Uterus (tissue), 3 donors: ENCODE measurements at regions not wholly inside any gene's neighbourhood (a gene's known extent, or its start where the extent isn't known, plus 50 kb on each side); places are given as distances from the start of the nearest gene placed in this dataset.

Experiments used
- DNase-seq, 2 donors: peaks; one replicate each; pipeline ENCODE4 v3.0.0-alpha.2; 2019 to 2020
- H3K27ac ChIP-seq, 2 donors: fragments of 200-600 bp; sonication (generic); 1 replicate in 1 of 2; 2 replicates in 1 of 2; pipeline ENCODE4 v1.5.1; 2016 to 2018
- H3K27me3 ChIP-seq, 2 donors: fragments of 200-600 bp; sonication (generic); one replicate each; pipeline ENCODE4 v1.5.1; 2018 to 2019; ENCODE audit warnings: control low read depth in 1 of 2
- H3K36me3 ChIP-seq, 2 donors: fragments of 200-600 bp; sonication (generic); one replicate each; pipeline ENCODE4 v1.5.1; 2019; ENCODE audit warnings: control low read depth in 1 of 2
- H3K4me1 ChIP-seq, 2 donors: fragments of 200-600 bp; sonication (generic); one replicate each; pipeline ENCODE4 v1.5.1; 2018 to 2019; ENCODE audit warnings: control low read depth in 1 of 2
- H3K4me3 ChIP-seq, 2 donors: fragments of 200-600 bp; sonication (generic); 1 replicate in 1 of 2; 2 replicates in 1 of 2; pipeline ENCODE4 v1.5.1; 2018 to 2019; ENCODE audit warnings: mild to moderate bottlenecking in 1 of 2
- H3K9me3 ChIP-seq, 2 donors: fragments of 200-600 bp; sonication (generic); one replicate each; pipeline ENCODE4 v1.5.1; 2019; ENCODE audit warnings: control low read depth in 1 of 2
- CTCF ChIP-seq, 4 experiments: fragments of 200-600 bp in 2 of 4; fragments of 450-650 bp in 2 of 4; sonication (generic) in 2 of 4; IDR thresholded peaks; one replicate each; pipeline ENCODE4 v1.5.1; 2016 to 2019; ENCODE audit warnings: antibody characterized with exemption in 4 of 4, mild to moderate bottlenecking in 2 of 4, moderate library complexity in 1 of 4
- POLR2A ChIP-seq, 2 donors: fragments of 450-650 bp; IDR thresholded peaks; one replicate each; pipeline ENCODE4 v1.6.1; 2016; ENCODE audit warnings: antibody characterized with exemption in 2 of 2, mild to moderate bottlenecking in 1 of 2, moderate library complexity in 1 of 2
- intact Hi-C: fragments of 100-400 bp; cut with DNase I; formaldehyde crosslinking; loops from one replicate; pipeline ENCODE4 v1.15.1; 2023; ENCODE audit warnings: low total_unique reads
- donor health status: DM: yes; HTN: yes; CAD: no.

GRCh38 chr7:15967121-15967520 is 280.6 kb upstream of the MEOX2 start:
- intact Hi-C loops, result no loop called here
- Histone ChIP-seq H3K4me1 (no peaks in the 10 kb centered on the region), H3K36me3 (no peaks in the 10 kb centered on the region), H3K4me3 (no peak overlapping the region), H3K27ac (no peak overlapping the region), H3K27me3 (no peaks in the 10 kb centered on the region), H3K9me3 (no peaks in the 10 kb centered on the region)
- no peak for DNase-seq
- TF ChIP-seq CTCF (IDR thresholded peaks at IDR 0.05), result no peak
- TF ChIP-seq POLR2A (IDR thresholded peaks at IDR 0.05), result no peak

GRCh38 chr7:15963206-15963605 is 276.7 kb upstream of the MEOX2 start:
- H3K9me3 ChIP-seq, result no peaks in the 10 kb centered on the region
- no peak for TF ChIP-seq POLR2A (IDR thresholded peaks at IDR 0.05)
- TF ChIP-seq CTCF (IDR thresholded peaks at IDR 0.05), result no peak
- H3K4me3 ChIP-seq, result no peak overlapping the region
- no peaks in the 10 kb centered on the region for H3K4me1 ChIP-seq
- H3K27ac ChIP-seq, result no peak overlapping the region
- no peaks in the 10 kb centered on the region for H3K27me3 ChIP-seq
- intact Hi-C loops, result no loop called here
- no peak for DNase-seq
- no peaks in the 10 kb centered on the region for H3K36me3 ChIP-seq

GRCh38 chr7:15954671-15955354 is 268.3 kb upstream of the MEOX2 start:
- no peaks in the 10 kb centered on the region for H3K9me3 ChIP-seq

GRCh38 chr7:15950299-15950698 is 263.8 kb upstream of the MEOX2 start:
- H3K4me1 ChIP-seq, result no peaks in the 10 kb centered on the region
- H3K36me3 ChIP-seq, result no peaks in the 10 kb centered on the region
- intact Hi-C loops, result no loop called here

More at GRCh38 chr7:15954671-15955354, 268.3 kb upstream of the MEOX2 start:
- no peak for TF ChIP-seq CTCF (IDR thresholded peaks at IDR 0.05)
- TF ChIP-seq POLR2A (IDR thresholded peaks at IDR 0.05), result no peak
- no peak overlapping the region for H3K4me3 ChIP-seq
- DNase-seq, result no peak
- H3K4me1 ChIP-seq, result no peaks in the 10 kb centered on the region
- no peak overlapping the region for H3K27ac ChIP-seq
- intact Hi-C loops, result no loop called here
- no peaks in the 10 kb centered on the region for H3K36me3 ChIP-seq
- no peaks in the 10 kb centered on the region for H3K27me3 ChIP-seq

GRCh38 chr7:15947754-15948153 is 261.3 kb upstream of the MEOX2 start:
- intact Hi-C loops, result no loop called here
- Histone ChIP-seq H3K27ac (no peak overlapping the region), H3K36me3 (no peaks in the 10 kb centered on the region), H3K9me3 (no peaks in the 10 kb centered on the region), H3K4me1 (no peaks in the 10 kb centered on the region), H3K4me3 (no peak overlapping the region), H3K27me3 (no peaks in the 10 kb centered on the region)
- DNase-seq, result no peak
- TF ChIP-seq POLR2A (IDR thresholded peaks at IDR 0.05), result no peak
- TF ChIP-seq CTCF (IDR thresholded peaks at IDR 0.05), result no peak

More at GRCh38 chr7:15950299-15950698, 263.8 kb upstream of the MEOX2 start:
- no peak for TF ChIP-seq CTCF (IDR thresholded peaks at IDR 0.05)
- no peak for TF ChIP-seq POLR2A (IDR thresholded peaks at IDR 0.05)
- no peaks in the 10 kb centered on the region for H3K9me3 ChIP-seq
- H3K4me3 ChIP-seq, result no peak overlapping the region
- no peaks in the 10 kb centered on the region for H3K27me3 ChIP-seq
- no peak overlapping the region for H3K27ac ChIP-seq
- DNase-seq, result no peak
